NT2/D1 (cell line): ENCODE measurements at regions not wholly inside any gene's neighbourhood (a gene's known extent, or its start where the extent isn't known, plus 50 kb on each side); places are given as distances from the start of the nearest gene placed in this dataset.

Source experiments
- YY1 ChIP-seq: IDR thresholded peaks from 2 replicates; pipeline ENCODE4 v1.6.1; 2011; ENCODE audit not compliant: insufficient read length, insufficient read depth
- ZNF274 ChIP-seq: IDR thresholded peaks from 2 replicates; pipeline ENCODE4 v1.6.1; 2011; ENCODE audit warnings: mild to moderate bottlenecking, low read depth, low read length

DNA sequence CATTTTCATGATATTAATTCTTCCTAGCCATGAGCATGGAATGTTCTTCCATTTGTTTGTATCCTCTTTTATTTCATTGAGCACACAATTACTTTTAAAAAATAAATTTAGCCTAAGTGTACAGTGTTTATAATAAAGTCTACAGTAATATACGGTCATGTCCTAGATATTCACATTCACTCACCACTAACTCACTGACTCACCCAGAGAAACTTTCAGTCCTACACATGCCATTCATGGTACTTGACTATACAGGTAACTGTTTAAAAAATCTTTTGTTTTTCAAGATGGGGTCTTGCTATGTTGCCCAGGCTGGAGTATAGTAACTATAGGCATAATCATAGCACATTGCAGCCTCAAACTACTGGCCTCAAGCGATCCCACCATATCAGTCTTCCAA lies 348.1 kb downstream of the RAPGEF2 start:
- TF ChIP-seq ZNF274, result no peak
- TF ChIP-seq YY1, result no peak
